Type B pancreatic cell (in vitro differentiated cells): ENCODE measurements at regions not wholly inside any gene's neighbourhood (a gene's known extent, or its start where the extent isn't known, plus 50 kb on each side); places are given as distances from the start of the nearest gene placed in this dataset.
A peak's percentile ranks its signal among the peaks of the same experiment; 100 is the strongest.
"Not testable (repeated sequence)": the region's sequence is repeated elsewhere in the genome, so short reads cannot be mapped to it uniquely, and the experiment has no call there.

Experiments
- DNase-seq: peaks from one replicate; pipeline ENCODE4 v3.0.0; 2021; ENCODE audit warnings: mixed read lengths; ENCODE audit not compliant: unreplicated experiment; ENCODE audit errors: extremely low spot score
- H3K27ac Mint-ChIP-seq: 2 replicates; pipeline ENCODE4 v1.8.0; 2021; ENCODE audit warnings: mild to moderate bottlenecking, mixed read lengths
- H3K27me3 Mint-ChIP-seq: 2 replicates; pipeline ENCODE4 v1.8.0; 2021; ENCODE audit warnings: mixed read lengths
- H3K36me3 Mint-ChIP-seq: 2 replicates; pipeline ENCODE4 v1.8.0; 2021; ENCODE audit warnings: mixed read lengths
- H3K4me1 Mint-ChIP-seq: one replicate; pipeline ENCODE4 v1.8.0; 2021; ENCODE audit warnings: mixed read lengths; ENCODE audit not compliant: unreplicated experiment
- H3K4me3 Mint-ChIP-seq: 2 replicates; pipeline ENCODE4 v1.8.0; 2021; ENCODE audit warnings: mild to moderate bottlenecking, mixed read lengths
- H3K9me3 Mint-ChIP-seq: 2 replicates; pipeline ENCODE4 v1.8.0; 2021; ENCODE audit warnings: mixed read lengths
- TF ChIP-seq, protein P1 (sequence below): fragments of 200-600 bp; sonication (generic); conservative IDR thresholded peaks from 2 replicates; pipeline ENCODE4 v1.5.0; 2021; ENCODE audit warnings: antibody characterized with exemption, mild to moderate bottlenecking

DNA sequence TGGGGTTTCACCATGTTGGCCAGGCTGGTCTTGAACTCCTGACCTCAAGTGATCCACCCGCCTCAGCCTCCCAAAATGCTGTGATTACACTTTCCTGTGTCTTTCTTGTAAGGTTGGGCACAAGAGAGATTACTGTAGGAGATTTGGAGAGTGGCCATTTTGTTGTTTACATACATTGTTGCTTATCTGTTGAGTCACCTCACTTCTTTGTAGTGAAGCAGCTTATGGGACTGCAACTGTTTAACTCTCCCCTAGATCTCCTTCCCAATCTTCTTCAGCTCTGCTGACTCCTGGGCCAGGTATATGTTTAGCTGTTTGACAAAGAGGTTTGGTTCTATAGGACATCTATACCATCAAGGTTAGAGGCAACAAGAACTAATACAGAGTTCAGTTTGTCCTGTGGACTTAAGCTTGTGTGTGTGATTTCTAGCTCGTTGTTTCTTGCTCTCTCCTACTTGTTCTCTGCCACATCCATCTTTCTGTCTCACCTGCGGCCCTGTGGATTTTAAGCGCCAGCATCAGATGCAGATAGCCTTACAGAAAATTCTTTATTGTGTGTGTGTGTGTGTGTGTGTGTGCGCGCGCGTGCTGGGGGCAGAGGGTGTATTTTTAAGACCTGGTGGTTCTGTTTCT, 95.4 kb downstream of the HAUS1 start:
- H3K9me3 Mint-ChIP-seq, result peaks cover 4% of the 10 kb centered on the region
- H3K27me3 Mint-ChIP-seq, result no peaks in the 10 kb centered on the region
- H3K36me3 Mint-ChIP-seq, result peaks cover 5% of the 10 kb centered on the region
- H3K27ac Mint-ChIP-seq, result peak overlapping the region; percentile 72
- H3K4me3 Mint-ChIP-seq, result no peak overlapping the region
- TF ChIP-seq, protein P1, sequence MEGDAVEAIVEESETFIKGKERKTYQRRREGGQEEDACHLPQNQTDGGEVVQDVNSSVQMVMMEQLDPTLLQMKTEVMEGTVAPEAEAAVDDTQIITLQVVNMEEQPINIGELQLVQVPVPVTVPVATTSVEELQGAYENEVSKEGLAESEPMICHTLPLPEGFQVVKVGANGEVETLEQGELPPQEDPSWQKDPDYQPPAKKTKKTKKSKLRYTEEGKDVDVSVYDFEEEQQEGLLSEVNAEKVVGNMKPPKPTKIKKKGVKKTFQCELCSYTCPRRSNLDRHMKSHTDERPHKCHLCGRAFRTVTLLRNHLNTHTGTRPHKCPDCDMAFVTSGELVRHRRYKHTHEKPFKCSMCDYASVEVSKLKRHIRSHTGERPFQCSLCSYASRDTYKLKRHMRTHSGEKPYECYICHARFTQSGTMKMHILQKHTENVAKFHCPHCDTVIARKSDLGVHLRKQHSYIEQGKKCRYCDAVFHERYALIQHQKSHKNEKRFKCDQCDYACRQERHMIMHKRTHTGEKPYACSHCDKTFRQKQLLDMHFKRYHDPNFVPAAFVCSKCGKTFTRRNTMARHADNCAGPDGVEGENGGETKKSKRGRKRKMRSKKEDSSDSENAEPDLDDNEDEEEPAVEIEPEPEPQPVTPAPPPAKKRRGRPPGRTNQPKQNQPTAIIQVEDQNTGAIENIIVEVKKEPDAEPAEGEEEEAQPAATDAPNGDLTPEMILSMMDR, result no peak
- no peak for DNase-seq
- H3K4me1 Mint-ChIP-seq, result no peaks in the 10 kb centered on the region

DNA sequence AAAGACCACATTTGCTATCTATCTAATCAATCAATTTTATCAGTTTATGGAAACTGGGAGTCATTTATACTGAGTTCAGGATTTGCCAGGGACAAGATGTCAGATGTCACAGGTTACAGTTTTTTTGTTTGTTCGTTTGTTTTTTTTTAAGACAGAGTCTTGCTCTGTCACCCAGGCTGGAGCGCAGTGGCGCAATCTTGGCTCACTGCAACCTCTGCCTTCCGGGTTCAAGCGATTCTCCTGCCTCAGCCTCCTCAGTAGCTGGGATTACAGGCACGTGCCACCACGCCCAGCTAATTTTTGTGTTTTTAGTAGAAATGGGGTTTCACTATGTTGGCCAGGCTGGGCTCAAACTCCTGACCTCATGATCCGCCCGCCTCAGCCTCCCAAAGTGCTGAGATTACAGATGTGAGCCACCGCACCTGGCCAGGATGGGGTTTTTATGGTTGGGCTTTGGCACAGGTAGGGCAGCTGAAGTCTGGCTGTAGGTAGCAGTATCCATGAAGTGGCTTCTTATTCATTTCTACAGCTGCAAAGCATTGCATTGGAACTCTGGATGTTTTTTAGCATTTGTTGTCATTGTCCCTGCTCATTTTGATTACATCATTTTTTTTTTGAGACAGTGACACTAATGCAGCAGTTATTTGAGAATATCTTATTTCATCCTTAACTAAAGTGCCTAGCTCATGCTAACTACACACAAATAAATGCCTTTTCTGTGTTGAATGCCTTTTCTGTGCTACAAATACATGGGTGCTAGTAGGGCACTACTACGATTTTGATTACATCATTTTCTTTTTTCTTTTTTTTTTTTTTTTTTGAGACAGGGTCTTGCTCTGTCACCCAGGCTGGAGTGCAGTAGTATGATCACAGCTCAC, 96.2 kb downstream of the HAUS1 start:
- H3K36me3 Mint-ChIP-seq, H3K4me3 Mint-ChIP-seq, H3K4me1 Mint-ChIP-seq, H3K27ac Mint-ChIP-seq, DNase-seq, H3K9me3 Mint-ChIP-seq, H3K27me3 Mint-ChIP-seq: not testable (repeated sequence)

DNA sequence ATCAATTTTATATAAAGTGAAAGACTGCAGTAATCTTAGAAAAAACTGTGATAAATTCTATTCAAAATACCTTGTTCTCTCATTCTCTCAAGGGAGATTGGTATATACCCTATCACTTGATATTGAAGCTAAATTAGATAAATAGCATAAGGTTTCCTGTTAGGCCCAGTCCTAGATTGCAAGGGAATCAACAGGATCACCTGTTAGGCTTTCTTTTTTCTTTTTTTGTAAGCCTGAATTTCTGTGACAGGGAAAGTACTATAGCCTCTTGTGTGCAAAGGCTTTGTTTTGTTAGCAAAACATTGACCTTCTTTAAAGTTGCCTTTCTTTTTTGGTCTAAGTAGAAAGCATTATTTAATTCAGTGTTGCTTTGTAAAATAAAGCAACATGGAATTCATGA, 100.0 kb downstream of the HAUS1 start:
- H3K9me3 Mint-ChIP-seq, result no peaks in the 10 kb centered on the region
- no peak overlapping the region for H3K4me3 Mint-ChIP-seq
- H3K27me3 Mint-ChIP-seq, result no peaks in the 10 kb centered on the region
- H3K36me3 Mint-ChIP-seq, result peaks cover 4% of the 10 kb centered on the region
- TF ChIP-seq, protein P1, result no peak
- DNase-seq, result no peak
- peaks cover 4% of the 10 kb centered on the region for H3K4me1 Mint-ChIP-seq
- H3K27ac Mint-ChIP-seq, result no peak overlapping the region

DNA sequence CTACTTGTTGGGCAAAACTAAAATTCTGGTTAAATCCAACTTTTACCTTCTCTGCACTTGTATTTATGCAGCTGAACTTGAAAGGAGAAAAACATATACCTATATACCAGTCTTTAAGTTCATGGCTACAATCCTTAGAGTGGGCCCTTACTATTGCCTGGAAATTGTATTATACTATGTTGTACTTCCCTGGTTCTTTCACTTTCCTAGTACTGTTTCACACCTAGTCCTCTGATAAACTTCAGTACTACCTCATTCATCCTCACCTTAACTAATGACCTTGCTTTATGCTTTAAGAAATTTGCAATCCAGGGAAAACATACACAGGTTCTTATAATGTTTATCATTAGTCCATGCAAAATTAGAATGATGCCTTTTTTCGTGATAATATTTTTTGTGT, 103.8 kb downstream of the HAUS1 start:
- Mint-ChIP-seq H3K9me3 (no peaks in the 10 kb centered on the region), H3K27me3 (no peaks in the 10 kb centered on the region), H3K36me3 (peaks cover 4% of the 10 kb centered on the region), H3K27ac (no peak overlapping the region), H3K4me1 (peaks cover 8% of the 10 kb centered on the region), H3K4me3 (no peak overlapping the region)
- no peak for DNase-seq
- TF ChIP-seq, protein P1, result no peak

DNA sequence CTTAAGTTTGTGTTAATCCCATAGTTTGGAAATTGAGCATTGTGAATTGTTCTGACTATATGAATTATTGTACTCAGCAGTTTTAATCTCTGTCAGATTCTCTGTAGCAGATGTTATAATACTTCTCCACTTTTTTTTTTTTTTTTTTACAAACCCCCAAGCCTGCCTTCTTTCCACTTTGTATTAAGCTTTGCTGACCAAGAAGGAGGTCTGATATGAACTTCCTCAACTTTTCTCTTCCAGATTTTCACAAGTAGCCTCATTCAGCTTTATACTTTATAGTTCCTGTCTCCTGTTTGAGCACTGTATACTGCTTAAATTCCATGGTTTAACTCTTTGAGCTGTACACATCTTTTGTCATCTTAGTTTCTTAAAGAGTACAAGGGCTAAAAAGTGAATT, 105.0 kb downstream of the HAUS1 start:
- Mint-ChIP-seq H3K27ac (no peak overlapping the region), H3K36me3 (peaks cover 4% of the 10 kb centered on the region), H3K4me3 (no peak overlapping the region), H3K4me1 (peaks cover 8% of the 10 kb centered on the region), H3K27me3 (no peaks in the 10 kb centered on the region), H3K9me3 (no peaks in the 10 kb centered on the region)
- no peak for DNase-seq
- TF ChIP-seq, protein P1, result no peak

DNA sequence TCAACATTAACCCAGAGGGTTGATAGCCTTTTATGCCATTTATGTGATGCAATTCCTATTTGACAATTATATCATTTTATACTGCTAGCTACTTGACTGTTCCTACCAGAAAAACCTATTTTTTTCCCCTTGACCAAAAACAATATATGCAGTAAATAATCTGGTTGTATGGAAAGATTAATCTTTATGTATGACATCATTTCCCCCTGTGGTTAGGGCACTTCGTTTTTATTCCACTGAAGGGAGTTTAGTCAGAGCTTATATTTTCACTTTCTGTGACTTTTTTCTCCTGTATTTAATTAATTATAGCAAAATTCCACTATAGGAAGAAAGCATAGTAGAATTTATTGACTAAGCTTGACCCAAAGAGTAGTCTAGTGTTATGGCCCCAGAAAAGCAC, 107.6 kb downstream of the HAUS1 start:
- TF ChIP-seq, protein P1, result no peak
- Mint-ChIP-seq H3K36me3 (peaks cover 3% of the 10 kb centered on the region), H3K4me3 (no peak overlapping the region), H3K9me3 (no peaks in the 10 kb centered on the region), H3K4me1 (peaks cover 4% of the 10 kb centered on the region), H3K27me3 (no peaks in the 10 kb centered on the region), H3K27ac (no peak overlapping the region)
- no peak for DNase-seq
